GM19468 (cell line): ENCODE measurements at regions not wholly inside any gene's neighbourhood (a gene's known extent, or its start where the extent isn't known, plus 50 kb on each side); places are given as distances from the start of the nearest gene placed in this dataset.
"Not testable (repeated sequence)": the region's sequence is repeated elsewhere in the genome, so short reads cannot be mapped to it uniquely, and the experiment has no call there.

Source experiments
- ATAC-seq: cut with Tn5 transposase; IDR thresholded peaks from one replicate; pipeline ENCODE4 v1.9.1; 2021; ENCODE audit warnings: mild to moderate bottlenecking, moderate library complexity, moderate number of reproducible peaks; ENCODE audit not compliant: unreplicated experiment; ENCODE audit errors: extremely low read depth

DNA sequence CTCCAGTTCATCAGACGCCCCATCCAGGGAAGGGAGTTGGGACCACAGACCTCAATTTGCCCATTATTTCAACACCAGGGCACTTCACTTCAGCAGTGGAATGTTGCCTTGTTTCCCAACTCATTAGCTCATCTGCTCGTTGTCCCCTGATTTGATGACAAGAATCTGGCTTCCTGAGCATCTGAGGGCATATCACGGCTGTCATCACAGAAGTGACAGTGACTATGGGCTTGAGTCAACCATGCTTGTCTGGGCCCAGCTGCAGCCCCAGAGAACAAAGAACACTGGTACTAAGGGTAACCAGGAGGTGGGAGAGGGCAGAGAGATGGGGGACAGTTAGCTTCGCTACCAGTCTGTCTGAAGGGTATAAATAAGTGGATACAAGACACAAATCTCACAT is 266.0 kb upstream of the SDK2 start:
- ATAC-seq, result no peak

GRCh38 chr17:73910821-73911515 is 266.7 kb upstream of the SDK2 start:
- ATAC-seq, result no peak

- no peak for ATAC-seq
These were observed 267.6 kb upstream of the SDK2 start for GRCh38 chr17:73911726-73912372.

DNA sequence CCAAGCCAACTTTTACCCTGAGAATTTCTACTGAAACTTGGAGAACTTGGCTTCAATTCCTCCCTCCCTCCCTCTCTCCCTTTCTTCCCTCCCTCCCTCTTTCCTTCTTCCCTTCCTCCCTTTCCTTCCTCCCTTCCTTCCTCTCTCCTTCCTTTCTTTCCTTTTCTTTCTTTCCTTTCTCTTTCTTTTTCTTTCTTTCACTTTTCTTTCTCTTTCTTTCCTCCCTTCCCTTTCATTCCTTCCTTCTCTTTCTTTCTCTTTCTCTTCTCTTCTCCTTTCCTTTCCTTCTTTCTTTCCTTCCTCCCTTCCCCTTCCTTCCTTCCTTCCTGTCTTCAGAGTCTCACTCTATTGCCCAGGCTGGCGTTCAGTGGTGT is 268.1 kb upstream of the SDK2 start:
- no peak for ATAC-seq

DNA sequence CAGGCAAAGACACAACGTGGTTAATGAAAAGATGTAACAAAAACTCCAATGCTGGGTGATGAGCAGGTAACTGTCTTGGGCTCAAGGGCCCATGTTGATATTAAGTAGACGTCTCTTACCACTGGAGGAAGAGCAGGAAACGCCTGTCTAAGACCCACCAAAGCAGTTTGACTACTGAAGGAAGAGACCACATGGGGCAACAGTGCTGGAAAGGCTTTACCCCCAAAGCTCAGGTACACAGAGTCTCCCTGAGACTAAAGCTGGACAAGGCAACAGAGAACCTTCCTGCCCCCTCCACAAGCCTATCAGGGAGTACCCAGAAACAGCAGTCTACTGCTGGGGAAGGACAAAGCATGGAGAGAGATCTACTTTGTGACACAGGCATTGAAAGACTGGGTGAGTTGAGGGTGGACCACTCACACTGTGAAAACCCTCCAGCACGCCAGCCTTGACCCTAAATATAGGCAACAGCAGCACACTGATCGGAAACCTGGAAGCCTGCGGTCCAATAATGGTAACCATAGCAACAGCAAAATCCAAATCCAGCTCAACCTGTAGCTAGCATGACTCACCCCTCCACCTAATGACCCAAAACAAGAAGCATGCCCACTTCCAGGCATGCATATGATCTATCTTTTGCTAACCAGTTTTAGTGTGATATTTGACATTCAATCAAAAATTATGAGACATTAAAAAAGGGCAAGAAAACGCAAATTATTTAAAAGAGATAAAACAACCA is 270.5 kb upstream of the SDK2 start:
- no peak for ATAC-seq

DNA sequence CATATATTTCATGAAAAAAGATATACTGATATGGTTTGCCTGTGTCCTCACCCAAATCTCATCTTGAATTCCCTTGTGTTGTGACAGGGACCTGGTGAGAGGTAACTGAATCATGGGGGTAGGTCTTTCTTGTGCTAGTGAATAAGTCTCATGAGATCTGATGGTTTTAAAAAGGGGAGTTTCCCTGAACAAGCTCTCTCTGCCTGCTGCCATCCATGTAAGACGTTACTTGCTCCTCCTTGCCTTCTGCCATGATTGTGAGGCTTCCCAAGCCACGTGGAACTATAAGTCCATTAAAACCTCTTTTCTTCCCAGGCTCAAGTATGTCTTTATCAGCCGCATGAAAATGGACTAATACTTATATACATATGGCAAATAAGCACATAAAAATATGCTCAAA is 274.8 kb upstream of the SDK2 start:
- not testable (repeated sequence) for ATAC-seq

- no peak for ATAC-seq
These were observed 277.1 kb upstream of the SDK2 start for GRCh38 chr17:73921306-73921705.

DNA sequence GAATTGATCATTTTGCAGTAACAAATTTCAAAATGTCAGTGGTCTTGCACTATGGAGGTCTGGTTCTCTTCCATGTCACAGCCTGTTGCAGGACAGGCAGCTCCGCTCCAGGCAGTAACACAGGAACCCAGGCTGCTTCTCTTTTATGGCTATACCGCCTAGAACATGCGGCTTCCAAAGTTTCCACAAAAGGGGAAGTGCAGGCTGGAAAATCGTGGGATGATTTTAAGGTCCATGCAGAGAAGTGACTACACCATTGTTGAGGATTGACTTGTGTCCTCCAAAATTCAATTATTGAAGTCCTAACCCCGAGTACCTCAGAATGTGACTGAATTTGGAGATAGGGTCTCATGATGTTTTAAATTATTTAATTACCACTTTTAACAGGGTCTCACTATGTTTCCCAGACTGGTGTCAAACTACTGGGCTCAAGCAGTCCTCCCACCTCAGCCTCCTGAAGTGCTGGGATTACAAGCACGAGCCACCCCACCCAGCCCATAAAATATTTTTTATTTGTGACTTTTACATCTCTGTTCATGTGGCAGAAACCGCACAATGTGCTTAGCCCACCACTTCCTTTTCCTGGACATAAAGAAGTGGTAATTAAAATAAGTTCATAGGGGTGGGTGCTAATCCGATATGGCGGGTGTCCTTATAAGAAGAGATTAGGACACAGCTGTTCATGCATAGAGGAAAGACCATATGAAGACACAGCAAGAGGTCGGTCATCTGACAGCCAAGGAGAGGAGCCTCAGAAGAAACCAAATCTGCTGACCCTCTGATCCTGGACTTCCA is 279.2 kb upstream of the RPL38 start:
- ATAC-seq, result no peak

DNA sequence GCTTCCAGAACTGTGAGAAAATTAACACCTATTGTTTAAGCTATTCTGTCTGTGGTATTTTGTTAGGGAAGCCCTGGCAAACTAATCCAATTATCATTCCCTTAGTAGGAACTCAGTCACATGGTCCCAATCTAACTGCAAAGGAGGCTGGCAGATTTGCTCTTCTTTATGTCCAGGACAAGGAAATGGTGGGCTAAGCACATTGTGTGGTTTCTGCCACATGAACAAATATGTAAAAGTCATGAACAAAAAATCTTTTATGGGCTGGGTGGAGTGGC is 278.6 kb upstream of the RPL38 start:
- no peak for ATAC-seq

DNA sequence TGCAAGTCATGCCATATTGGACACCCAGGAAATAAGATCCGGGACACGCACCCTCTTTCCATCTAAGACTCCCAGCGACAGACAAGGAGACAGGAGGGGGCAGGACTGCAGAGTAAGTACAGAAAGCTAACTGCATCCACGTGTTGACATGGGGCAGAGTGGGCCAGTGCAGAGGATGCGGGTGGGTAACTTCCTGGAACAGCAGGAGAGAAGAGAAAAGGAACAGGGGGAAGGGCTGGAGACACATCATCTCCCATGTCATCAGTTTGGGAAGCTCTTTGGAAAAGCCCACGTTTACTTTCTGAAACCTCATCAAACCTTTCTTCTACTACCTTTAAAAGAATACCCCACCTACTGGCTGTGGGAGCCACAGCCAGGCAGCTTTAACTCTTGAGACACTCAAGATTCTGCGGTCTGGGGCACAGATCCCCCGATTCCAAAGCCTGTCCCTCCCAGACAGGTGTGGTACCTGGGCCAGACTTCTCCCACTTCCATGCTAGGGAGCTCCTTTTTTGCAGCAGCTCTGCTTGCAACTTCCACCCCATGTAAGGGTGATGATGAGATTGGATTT is 273.5 kb upstream of the RPL38 start:
- no peak for ATAC-seq

DNA sequence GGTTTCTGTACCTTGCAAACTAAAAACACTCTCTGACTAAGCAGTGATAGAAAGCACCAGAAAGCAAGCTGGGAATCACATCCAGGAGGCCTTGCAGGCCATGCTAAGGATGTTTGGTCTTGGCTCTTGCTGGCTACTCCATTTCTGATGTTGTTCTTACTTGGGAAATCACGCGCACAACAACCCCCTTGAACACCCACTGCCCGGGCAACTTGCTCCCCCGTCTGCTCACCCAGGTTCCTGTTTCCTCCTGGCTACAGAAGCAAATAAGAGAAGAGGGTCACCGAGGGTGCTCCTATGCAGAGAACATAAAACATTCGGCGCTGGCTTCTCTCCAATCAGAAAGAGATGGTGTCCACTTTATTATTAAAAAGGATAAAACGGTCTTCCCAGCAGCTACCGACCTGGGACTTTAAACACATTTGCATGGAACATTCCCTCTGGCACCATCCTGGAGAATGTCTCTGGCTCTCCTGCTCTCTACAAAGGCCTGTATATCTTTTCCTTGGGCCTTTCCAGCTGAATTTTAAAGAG is 271.2 kb upstream of the RPL38 start:
- ATAC-seq, result no peak

DNA sequence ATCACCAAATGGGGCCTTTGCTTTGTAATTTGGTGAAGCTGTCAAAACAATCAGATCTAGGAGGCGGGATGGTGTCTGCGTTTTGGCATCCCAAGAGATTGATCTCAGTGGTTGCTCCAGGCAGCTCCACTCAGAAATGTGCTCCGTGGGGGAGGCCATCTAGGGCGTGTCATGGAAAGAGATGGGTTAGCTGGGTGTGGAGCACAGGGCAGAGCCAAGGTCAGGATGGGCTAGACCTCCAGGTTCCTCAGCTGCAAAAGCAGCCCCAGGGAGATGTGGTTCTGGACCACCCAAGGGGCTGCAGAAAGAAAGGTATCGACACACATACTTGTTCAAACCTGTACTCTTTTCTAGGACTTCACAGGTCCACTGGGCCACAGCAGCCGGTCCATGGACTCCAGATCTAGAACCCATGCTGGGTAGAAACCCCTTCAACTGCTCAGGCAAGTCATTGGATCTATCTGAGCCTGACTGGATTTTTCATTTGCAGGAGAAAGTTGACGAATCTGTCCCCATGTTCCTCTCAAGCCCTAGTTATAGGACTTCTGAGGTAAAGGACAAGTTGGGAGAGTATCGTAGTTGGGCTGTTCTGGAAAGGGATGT is 270.2 kb upstream of the RPL38 start:
- no peak for ATAC-seq

DNA sequence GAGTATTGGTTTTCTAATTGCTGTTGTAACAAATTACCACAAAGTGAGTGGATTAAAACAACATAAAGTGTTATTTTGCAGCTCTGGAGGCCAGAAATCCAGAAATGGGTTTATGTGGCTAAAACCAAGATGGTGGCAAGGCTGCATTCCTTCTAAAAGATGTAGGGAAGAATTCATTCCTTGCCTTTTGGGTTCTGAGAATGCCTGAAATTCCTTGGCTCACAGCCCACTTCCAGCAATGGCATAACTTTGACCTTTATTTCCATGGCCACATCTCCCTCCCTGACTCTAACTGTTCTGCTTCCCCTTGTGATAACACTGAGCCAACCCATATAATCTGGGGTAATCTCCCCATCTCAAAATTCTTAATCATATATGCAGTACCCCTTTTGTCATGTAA is 269.6 kb upstream of the RPL38 start:
- no peak for ATAC-seq

- ATAC-seq, result no peak
These were observed 268.8 kb upstream of the RPL38 start for GRCh38 chr17:73934696-73935095.

DNA sequence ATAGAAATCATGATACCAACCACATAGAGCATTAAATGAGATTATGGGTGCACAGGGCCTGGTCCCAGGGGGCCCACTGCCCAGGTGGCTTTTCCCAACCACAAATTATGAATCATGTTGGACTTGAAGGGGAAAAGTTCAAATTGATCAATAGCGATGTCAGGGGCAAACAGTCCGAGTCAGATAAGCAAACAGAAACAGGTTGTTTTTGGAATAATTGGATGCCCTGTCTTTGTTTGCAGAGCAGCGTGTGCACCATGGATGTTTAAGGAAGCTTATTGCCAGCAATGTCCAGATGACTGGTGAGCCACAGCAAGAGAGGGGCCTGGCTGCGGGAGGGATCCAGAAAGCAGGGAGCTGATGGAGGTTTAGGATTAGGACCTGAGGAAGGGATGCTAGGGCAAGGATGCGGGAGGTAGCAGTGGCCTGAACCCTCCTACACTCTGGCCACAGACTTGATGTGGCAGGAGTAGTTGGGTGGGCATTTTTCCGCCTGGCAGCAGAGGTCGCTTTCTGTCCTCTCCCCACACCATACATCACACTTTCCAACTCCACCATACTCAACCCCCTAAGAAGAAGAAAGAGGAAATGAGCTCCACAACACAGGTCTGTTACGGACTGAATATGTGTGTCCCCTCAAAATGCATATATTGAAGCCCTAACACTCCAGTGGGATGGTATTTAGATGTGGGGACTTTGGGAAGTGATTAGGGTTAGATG is 266.4 kb upstream of the RPL38 start:
- no peak for ATAC-seq

DNA sequence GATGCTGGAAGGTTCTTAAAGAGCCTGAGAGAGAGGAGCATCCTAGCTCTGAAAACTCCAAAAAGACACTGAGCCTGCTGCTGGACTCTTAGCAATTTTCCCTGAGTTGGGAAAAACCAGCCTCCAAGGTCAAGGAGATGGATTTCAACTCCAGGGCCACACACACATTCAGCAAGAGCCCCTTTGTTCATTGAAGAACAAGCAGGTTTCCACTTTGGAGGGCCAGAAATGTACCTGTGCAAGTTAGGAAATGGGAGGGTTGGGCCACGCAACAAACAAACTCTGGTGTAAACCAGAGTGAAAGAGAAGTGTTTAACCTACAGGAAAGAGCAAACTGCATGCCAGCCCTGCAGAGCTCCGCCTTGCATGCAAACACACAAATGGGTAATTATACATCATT is 264.8 kb upstream of the RPL38 start:
- no peak for ATAC-seq

DNA sequence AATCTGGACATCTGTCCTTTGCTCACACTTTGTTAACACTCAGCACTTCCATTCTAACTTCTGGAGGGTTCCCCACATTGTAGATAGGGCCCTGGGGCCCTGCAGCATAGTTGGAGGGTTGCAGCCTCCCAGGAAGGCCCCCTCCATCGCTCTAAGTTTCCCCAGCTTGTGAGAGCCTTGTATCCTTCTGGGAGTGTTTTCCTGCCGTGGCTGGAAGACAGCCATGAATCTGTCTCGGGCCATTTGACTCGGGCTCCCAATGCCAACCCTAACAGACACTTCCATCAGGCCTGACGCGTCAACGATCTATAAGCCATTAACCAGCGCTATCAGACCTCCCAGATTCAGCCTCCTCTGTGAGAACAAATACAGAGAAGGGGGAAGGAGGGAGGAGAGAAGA is 263.7 kb upstream of the RPL38 start:
- ATAC-seq, result no peak

DNA sequence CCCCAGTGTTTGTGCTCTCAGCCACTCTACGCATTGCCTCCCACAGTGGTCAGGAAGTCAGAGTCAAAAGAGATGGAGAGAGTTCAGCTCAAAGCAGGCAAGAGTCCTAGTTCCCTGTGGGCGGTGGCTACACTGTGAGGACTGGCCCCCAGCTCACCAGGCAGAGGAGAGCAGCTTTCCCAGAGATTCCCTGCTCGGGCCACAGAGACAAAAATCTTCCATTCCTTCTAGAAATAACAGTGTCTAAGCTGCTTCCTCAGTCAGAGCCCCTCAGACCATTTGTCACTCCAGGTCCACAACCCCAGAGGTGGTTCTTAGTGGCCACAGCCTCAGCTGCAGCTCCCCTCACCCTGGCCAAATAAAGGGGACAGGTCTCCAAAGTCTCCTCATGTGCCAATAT is 263.0 kb upstream of the RPL38 start:
- ATAC-seq, result no peak

DNA sequence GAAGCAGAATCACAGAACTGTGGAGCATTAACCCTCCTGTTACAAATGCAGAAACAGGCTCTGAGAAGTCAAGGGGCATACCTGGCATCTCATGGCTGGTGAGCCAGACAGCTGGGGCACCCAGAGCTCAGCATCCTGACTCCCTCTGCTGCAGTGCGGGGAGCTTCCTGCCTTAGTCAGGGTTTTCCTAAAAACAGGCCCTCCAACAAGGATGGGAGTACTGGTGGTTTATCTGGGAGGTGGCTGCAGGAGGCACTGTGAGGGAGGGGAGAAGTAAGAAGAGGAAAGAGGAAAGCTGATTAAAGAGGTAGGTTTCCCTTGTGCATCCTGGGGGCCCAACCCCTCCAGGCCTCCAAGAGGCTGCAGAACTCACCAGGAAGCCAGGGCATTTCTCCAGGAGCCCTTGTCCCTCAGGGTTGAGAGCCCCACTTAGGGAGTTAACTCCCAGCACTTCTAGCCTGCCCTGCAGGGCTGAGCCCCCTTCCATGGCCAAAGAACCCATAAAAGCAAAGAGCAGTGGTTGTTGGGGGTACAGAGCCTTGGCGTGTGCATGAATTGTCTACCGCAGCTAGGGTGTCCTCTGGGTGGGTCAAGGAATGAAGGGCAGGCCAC is 261.5 kb upstream of the RPL38 start:
- ATAC-seq, result no peak
